ENCODE measurements at regions not wholly inside any gene's neighbourhood (a gene's known extent, or its start where the extent isn't known, plus 50 kb on each side); places are given as distances from the start of the nearest gene placed in this dataset.

GRCh38 chr12:24360461-24360860, 411.0 kb upstream of the SOX5 start:
- no peak for DNase-seq (ENCODE audit: low spot score, unreplicated experiment)
- TF ChIP-seq CTCF (IDR thresholded peaks at IDR 0.05; ENCODE audit: unreplicated experiment): no peak
- no peaks in the 10 kb centered on the region for H3K9me3 Mint-ChIP-seq (ENCODE audit: low read depth)
- no peak overlapping the region for H3K4me3 Mint-ChIP-seq (ENCODE audit: low read depth)
- H3K27ac Mint-ChIP-seq: peak overlapping the region; percentile 79
- H3K27me3 Mint-ChIP-seq: no peaks in the 10 kb centered on the region
- peaks cover 39% of the 10 kb centered on the region for H3K4me1 Mint-ChIP-seq (ENCODE audit: low read depth)
- H3K36me3 Mint-ChIP-seq (ENCODE audit: insufficient read depth): no peaks in the 10 kb centered on the region

- peak overlapping the region; percentile 31 for H3K27ac Mint-ChIP-seq
- no peak overlapping the region for H3K4me3 Mint-ChIP-seq (ENCODE audit: low read depth)
- no peaks in the 10 kb centered on the region for H3K9me3 Mint-ChIP-seq (ENCODE audit: low read depth)
- DNase-seq (ENCODE audit: low spot score, unreplicated experiment): no peak
- no peaks in the 10 kb centered on the region for H3K27me3 Mint-ChIP-seq
- TF ChIP-seq CTCF (IDR thresholded peaks at IDR 0.05; ENCODE audit: unreplicated experiment): no peak
- H3K4me1 Mint-ChIP-seq (ENCODE audit: low read depth): peaks cover 39% of the 10 kb centered on the region
- H3K36me3 Mint-ChIP-seq (ENCODE audit: insufficient read depth): no peaks in the 10 kb centered on the region
Observed at GRCh38 chr12:24360057-24360456, 410.6 kb upstream of the SOX5 start.

DNA sequence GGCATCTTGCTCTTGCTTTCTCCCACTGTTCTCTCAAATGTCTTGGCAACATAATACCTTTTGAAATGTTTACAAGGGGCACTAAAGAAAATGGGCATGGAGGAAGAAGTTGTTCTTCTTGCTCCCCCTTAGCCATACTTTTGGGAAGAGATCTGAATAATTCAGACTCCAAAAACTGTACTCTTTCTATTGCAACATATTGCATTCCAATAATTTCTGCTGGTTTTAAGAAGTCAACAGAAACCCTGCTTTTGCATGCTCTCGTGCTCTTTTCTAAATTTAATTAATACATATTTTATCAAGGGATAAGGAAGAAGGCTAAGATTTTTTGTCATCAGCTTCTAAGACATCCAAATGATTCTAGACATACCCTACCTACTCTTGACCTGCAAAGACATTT, 409.9 kb upstream of the SOX5 start:
- Mint-ChIP-seq H3K4me3 (ENCODE audit: low read depth) (no peak overlapping the region), H3K4me1 (ENCODE audit: low read depth) (peaks cover 35% of the 10 kb centered on the region), H3K27ac (no peak overlapping the region), H3K36me3 (ENCODE audit: insufficient read depth) (no peaks in the 10 kb centered on the region), H3K9me3 (ENCODE audit: low read depth) (no peaks in the 10 kb centered on the region), H3K27me3 (no peaks in the 10 kb centered on the region)
- TF ChIP-seq CTCF (IDR thresholded peaks at IDR 0.05; ENCODE audit: unreplicated experiment): no peak
- no peak for DNase-seq (ENCODE audit: low spot score, unreplicated experiment)

DNA sequence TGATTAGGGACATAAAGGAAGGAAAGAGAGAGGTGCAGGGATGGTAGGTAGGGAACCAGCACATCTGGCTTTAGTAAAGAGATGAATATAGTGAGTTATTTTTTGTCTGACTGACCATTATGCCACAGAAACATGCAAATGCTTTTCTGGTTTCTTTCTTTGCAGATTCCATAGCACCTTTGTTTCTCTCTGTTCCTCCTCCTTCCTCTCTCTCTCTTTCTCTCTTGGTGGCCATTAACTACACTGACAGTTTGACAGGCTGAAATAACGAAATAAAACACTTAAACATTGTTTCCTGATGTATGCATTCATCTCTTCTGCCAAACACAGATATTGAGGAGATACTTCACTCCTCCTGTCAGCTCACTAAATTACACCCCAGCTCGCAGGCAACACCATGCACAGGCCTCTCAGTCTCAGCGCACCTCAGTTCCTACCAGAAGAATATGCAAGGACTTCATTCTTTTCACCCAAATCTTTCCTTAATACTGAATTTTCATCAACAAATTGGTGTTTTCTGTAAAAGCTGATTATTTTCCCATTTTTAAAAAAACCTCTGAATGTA, 406.9 kb upstream of the SOX5 start:
- H3K4me1 Mint-ChIP-seq (ENCODE audit: low read depth): peaks cover 23% of the 10 kb centered on the region
- no peak overlapping the region for H3K27ac Mint-ChIP-seq
- no peaks in the 10 kb centered on the region for H3K27me3 Mint-ChIP-seq

DNA sequence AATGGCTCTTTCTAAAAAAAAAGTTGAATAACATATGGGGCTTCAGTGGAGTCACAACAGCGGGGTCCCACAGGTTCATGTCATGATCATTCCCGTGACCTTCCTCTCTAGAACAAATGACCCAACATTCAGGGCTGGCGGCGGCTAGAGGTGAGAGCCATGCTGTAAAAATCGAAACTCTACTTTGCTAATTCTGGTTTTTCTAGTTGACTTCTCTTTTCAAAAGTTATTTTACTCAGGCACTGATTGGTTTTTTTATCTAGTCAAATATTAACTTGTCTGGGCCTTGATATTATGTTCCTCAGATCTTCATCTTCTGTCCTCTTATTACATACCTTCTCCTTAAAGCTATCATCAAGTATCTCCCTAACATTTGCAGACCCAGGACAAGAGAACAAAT, 402.9 kb upstream of the SOX5 start:
- no peak for TF ChIP-seq CTCF (IDR thresholded peaks at IDR 0.05; ENCODE audit: unreplicated experiment)
- H3K4me1 Mint-ChIP-seq (ENCODE audit: low read depth): peaks cover 6% of the 10 kb centered on the region
- H3K9me3 Mint-ChIP-seq (ENCODE audit: low read depth): peaks cover 17% of the 10 kb centered on the region
- H3K27ac Mint-ChIP-seq: no peak overlapping the region
- no peak for DNase-seq (ENCODE audit: low spot score, unreplicated experiment)
- peaks cover 11% of the 10 kb centered on the region for H3K36me3 Mint-ChIP-seq (ENCODE audit: insufficient read depth)
- no peaks in the 10 kb centered on the region for H3K27me3 Mint-ChIP-seq
- no peak overlapping the region for H3K4me3 Mint-ChIP-seq (ENCODE audit: low read depth)

More for the DNA sequence above, 406.9 kb upstream of the SOX5 start:
- DNase-seq (ENCODE audit: low spot score, unreplicated experiment): no peak
- Mint-ChIP-seq H3K9me3 (ENCODE audit: low read depth) (no peaks in the 10 kb centered on the region), H3K4me3 (ENCODE audit: low read depth) (no peak overlapping the region), H3K36me3 (ENCODE audit: insufficient read depth) (no peaks in the 10 kb centered on the region)
- TF ChIP-seq CTCF (IDR thresholded peaks at IDR 0.05; ENCODE audit: unreplicated experiment): no peak
